Tibial nerve (tissue), 4 donors: ENCODE measurements at regions not wholly inside any gene's neighbourhood (a gene's known extent, or its start where the extent isn't known, plus 50 kb on each side); places are given as distances from the start of the nearest gene placed in this dataset.

Experiments used
- DNase-seq, 2 donors: peaks; one replicate each; pipeline ENCODE4 v3.0.0-alpha.2; 2019; ENCODE audit warnings: low spot score in 2 of 2
- H3K27ac ChIP-seq, 4 donors: fragments of 200-600 bp; sonication (generic) in 3 of 4; one replicate each; pipeline ENCODE4 v1.5.1; 2017 to 2019; ENCODE audit warnings: mild to moderate bottlenecking in 1 of 4
- H3K27me3 ChIP-seq, 2 donors: fragments of 200-600 bp; sonication (generic) in 1 of 2; one replicate each; pipeline versions ENCODE4 v1.5.1 to v1.6.0; 2017 to 2019
- H3K36me3 ChIP-seq, 3 donors: fragments of 200-600 bp; sonication (generic); one replicate each; pipeline ENCODE4 v1.5.1; 2018 to 2019
- H3K4me1 ChIP-seq, 4 donors: fragments of 200-600 bp; sonication (generic) in 3 of 4; one replicate each; pipeline ENCODE4 v1.5.1; 2017 to 2019
- H3K4me3 ChIP-seq, 4 donors: fragments of 200-600 bp; sonication (generic) in 3 of 4; one replicate each; pipeline ENCODE4 v1.5.1; 2017 to 2019; ENCODE audit warnings: mild to moderate bottlenecking in 1 of 4, moderate library complexity in 1 of 4
- H3K9me3 ChIP-seq, 4 donors: fragments of 200-600 bp; sonication (generic) in 3 of 4; one replicate each; pipeline ENCODE4 v1.5.1; 2017 to 2019
- CTCF ChIP-seq, 5 experiments: fragments of 200-600 bp in 3 of 5; fragments of 450-650 bp in 2 of 5; sonication (generic) in 3 of 5; IDR thresholded peaks; one replicate each; pipeline ENCODE4 v1.5.1; 2016 to 2019; ENCODE audit warnings: antibody characterized with exemption in 5 of 5, mild to moderate bottlenecking in 3 of 5, moderate library complexity in 2 of 5
- EP300 ChIP-seq, 2 donors: sonication (generic); formaldehyde crosslinking; IDR thresholded peaks; one replicate each; pipeline ENCODE4 v1.6.1; 2017; ENCODE audit warnings: antibody characterized with exemption in 2 of 2, mild to moderate bottlenecking in 1 of 2
- POLR2A ChIP-seq, 2 donors: fragments of 450-650 bp; IDR thresholded peaks; one replicate each; pipeline ENCODE4 v1.6.1; 2017; ENCODE audit warnings: antibody characterized with exemption in 2 of 2, mild to moderate bottlenecking in 2 of 2, moderate library complexity in 2 of 2
- WGBS, 2 donors: methylation state at CpG; one replicate each; pipeline ENCODE4 v1.1.5; 2018; 5-methylcytosine and 5-hydroxymethylcytosine counted together

DNA sequence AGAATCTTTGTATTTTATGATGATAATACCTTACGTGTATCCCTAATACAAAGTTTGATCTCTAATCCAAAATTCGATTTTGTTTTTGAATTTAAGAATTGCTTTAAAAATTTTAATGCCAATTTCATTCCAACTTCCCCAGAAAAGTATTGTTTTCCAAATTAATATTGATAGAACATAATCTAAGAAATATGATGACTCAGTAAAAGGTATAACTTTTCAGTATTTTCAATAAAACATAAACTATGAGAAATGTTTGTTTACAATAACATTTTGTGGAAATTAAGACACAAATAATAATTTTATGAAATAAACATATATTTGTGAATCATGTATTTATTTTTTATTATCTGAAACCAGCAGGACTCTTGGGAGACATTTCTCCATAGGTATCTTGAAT is 931.6 kb downstream of the EFNA5 start:
- Histone ChIP-seq H3K27ac (no peak overlapping the region), H3K4me3 (no peak overlapping the region), H3K9me3 (peaks cover 0 to 18% (median 3%) of the 10 kb centered on the region in 4 donors), H3K36me3 (no peaks in the 10 kb centered on the region), H3K27me3 (no peaks in the 10 kb centered on the region), H3K4me1 (no peaks in the 10 kb centered on the region)
- TF ChIP-seq POLR2A (IDR thresholded peaks at IDR 0.05) (no peak), CTCF (IDR thresholded peaks at IDR 0.05) (no peak), EP300 (IDR thresholded peaks at IDR 0.05) (no peak)
- WGBS, 2 donors: 87 to 96% methylated on average over 2 of the region's 2 CpGs
- DNase-seq: no peak

GRCh38 chr5:106737111-106737510 is 933.6 kb downstream of the EFNA5 start:
- no peak for TF ChIP-seq CTCF (IDR thresholded peaks at IDR 0.05)
- no peak for TF ChIP-seq EP300 (IDR thresholded peaks at IDR 0.05)
- no peak for TF ChIP-seq POLR2A (IDR thresholded peaks at IDR 0.05)
- H3K27me3 ChIP-seq: no peaks in the 10 kb centered on the region
- WGBS, 2 donors: 38 to 40% methylated on average over 1 of the region's 1 CpG
- no peak for DNase-seq
- H3K27ac ChIP-seq: no peak overlapping the region
- no peaks in the 10 kb centered on the region for H3K36me3 ChIP-seq
- H3K9me3 ChIP-seq: peaks cover 0 to 38% (median 5%) of the 10 kb centered on the region in 4 donors
- H3K4me1 ChIP-seq: no peaks in the 10 kb centered on the region
- no peak overlapping the region for H3K4me3 ChIP-seq

DNA sequence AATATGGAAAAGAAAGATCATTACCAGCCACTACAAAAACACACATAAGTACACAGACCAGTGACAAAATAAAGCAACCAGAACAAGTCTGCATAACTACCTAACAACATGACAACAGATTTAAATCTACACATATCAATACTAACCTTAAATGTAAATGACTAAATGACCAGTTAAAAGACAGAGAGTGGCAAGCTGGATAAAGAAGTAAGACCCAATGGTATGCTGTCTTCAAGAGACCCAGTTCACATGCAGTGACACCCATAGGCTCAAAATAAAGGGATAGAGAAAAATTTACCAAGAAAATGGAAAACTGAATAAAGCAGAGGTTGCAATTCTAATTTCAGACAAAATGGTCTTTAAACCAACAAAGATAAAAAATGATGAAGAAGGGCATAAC is 938.1 kb downstream of the EFNA5 start:
- no peak for TF ChIP-seq EP300 (IDR thresholded peaks at IDR 0.05)
- no peak for TF ChIP-seq CTCF (IDR thresholded peaks at IDR 0.05)
- no peak for TF ChIP-seq POLR2A (IDR thresholded peaks at IDR 0.05)

DNA sequence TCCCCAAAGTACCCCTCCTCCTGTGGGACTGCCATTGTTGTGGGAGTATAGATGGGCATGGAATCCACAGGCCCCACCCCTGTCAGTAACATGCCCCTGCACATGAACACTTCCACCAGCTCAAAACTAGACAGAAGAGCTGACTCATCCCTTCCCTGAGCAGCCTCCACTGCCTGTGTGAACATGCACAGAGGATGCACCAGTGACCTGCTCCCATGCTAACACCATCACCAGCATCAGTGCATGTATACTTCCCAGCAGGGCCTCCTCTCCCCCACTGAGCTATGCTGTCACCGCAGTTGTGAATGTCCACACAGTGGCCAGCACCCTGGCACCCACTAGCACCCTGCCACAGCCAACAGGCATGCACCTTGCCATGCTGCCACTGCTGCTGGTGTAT is 939.8 kb downstream of the EFNA5 start:
- Histone ChIP-seq H3K36me3 (no peaks in the 10 kb centered on the region), H3K27me3 (no peaks in the 10 kb centered on the region), H3K27ac (no peak overlapping the region), H3K4me1 (no peaks in the 10 kb centered on the region), H3K9me3 (peaks cover 0 to 45% (median 5%) of the 10 kb centered on the region in 4 donors), H3K4me3 (no peak overlapping the region)
- TF ChIP-seq CTCF (IDR thresholded peaks at IDR 0.05): no peak
- no peak for TF ChIP-seq EP300 (IDR thresholded peaks at IDR 0.05)
- no peak for TF ChIP-seq POLR2A (IDR thresholded peaks at IDR 0.05)
- no peak for DNase-seq
- WGBS, 2 donors: 100% methylated on average over 1 of the region's 1 CpG

More for the DNA sequence above, 938.1 kb downstream of the EFNA5 start:
- DNase-seq: no peak
- Histone ChIP-seq H3K4me1 (no peaks in the 10 kb centered on the region), H3K36me3 (no peaks in the 10 kb centered on the region), H3K27me3 (no peaks in the 10 kb centered on the region), H3K9me3 (peaks cover 0 to 45% (median 5%) of the 10 kb centered on the region in 4 donors), H3K4me3 (no peak overlapping the region), H3K27ac (no peak overlapping the region)

GRCh38 chr5:106730506-106730905 is 940.2 kb downstream of the EFNA5 start:
- Histone ChIP-seq H3K4me3 (no peak overlapping the region), H3K36me3 (no peaks in the 10 kb centered on the region), H3K9me3 (peaks cover 0 to 42% (median 5%) of the 10 kb centered on the region in 4 donors), H3K4me1 (no peaks in the 10 kb centered on the region), H3K27me3 (no peaks in the 10 kb centered on the region), H3K27ac (no peak overlapping the region)
- 67% methylated on average over 3 of the region's 3 CpGs for WGBS, 2 donors
- no peak for DNase-seq
- no peak for TF ChIP-seq POLR2A (IDR thresholded peaks at IDR 0.05)
- TF ChIP-seq CTCF (IDR thresholded peaks at IDR 0.05): no peak
- no peak for TF ChIP-seq EP300 (IDR thresholded peaks at IDR 0.05)
